ENCODE measurements at regions not wholly inside any gene's neighbourhood (a gene's known extent, or its start where the extent isn't known, plus 50 kb on each side); places are given as distances from the start of the nearest gene placed in this dataset.

- no peak for TF ChIP-seq BHLHE40 (IDR thresholded peaks at IDR 0.05; ENCODE audit: borderline replicate concordance)
- no peak for TF ChIP-seq SP1 (IDR thresholded peaks at IDR 0.05)
- no peak for TF ChIP-seq ZNF384 (IDR thresholded peaks at IDR 0.05)
- TF ChIP-seq FOXA1 (IDR thresholded peaks at IDR 0.05): no peak
Observed at GRCh38 chr20:23212011-23212410, 125.9 kb upstream of the CD93 start.

Measured in HEK293T (cell line).